ENCODE measurements at regions not wholly inside any gene's neighbourhood (a gene's known extent, or its start where the extent isn't known, plus 50 kb on each side); places are given as distances from the start of the nearest gene placed in this dataset.

GRCh38 chr3:498487-498886 lies 301.9 kb downstream of the CHL1 start:
- TF ChIP-seq CTCF (IDR thresholded peaks at IDR 0.05) = no peak
- no peak for TF ChIP-seq POLR2A (IDR thresholded peaks at IDR 0.05)
